GM12872 (cell line): ENCODE measurements at regions not wholly inside any gene's neighbourhood (a gene's known extent, or its start where the extent isn't known, plus 50 kb on each side); places are given as distances from the start of the nearest gene placed in this dataset.

Experiments
- CTCF ChIP-seq: IDR thresholded peaks from 3 replicates; pipeline ENCODE4 v1.5.1; 2011; ENCODE audit warnings: low read depth, mild to moderate bottlenecking, low read length, moderate library complexity; ENCODE audit not compliant: insufficient read depth

GRCh38 chr5:155270725-155271124 is 257.2 kb downstream of the KIF4B start:
- no peak for TF ChIP-seq CTCF

- TF ChIP-seq CTCF: no peak
Observed at GRCh38 chr5:155274484-155274883, 260.9 kb downstream of the KIF4B start.

- TF ChIP-seq CTCF: no peak
Observed at GRCh38 chr5:155275222-155275621, 261.7 kb downstream of the KIF4B start.

GRCh38 chr5:155276231-155276630 is 262.7 kb downstream of the KIF4B start:
- no peak for TF ChIP-seq CTCF

GRCh38 chr5:155278532-155278931 is 265.0 kb downstream of the KIF4B start:
- no peak for TF ChIP-seq CTCF

GRCh38 chr5:155282503-155283107 is 269.1 kb downstream of the KIF4B start:
- no peak for TF ChIP-seq CTCF

- no peak for TF ChIP-seq CTCF
Observed at GRCh38 chr5:155285706-155286105, 272.2 kb downstream of the KIF4B start.
